ENCODE measurements at regions not wholly inside any gene's neighbourhood (a gene's known extent, or its start where the extent isn't known, plus 50 kb on each side); places are given as distances from the start of the nearest gene placed in this dataset.

DNA sequence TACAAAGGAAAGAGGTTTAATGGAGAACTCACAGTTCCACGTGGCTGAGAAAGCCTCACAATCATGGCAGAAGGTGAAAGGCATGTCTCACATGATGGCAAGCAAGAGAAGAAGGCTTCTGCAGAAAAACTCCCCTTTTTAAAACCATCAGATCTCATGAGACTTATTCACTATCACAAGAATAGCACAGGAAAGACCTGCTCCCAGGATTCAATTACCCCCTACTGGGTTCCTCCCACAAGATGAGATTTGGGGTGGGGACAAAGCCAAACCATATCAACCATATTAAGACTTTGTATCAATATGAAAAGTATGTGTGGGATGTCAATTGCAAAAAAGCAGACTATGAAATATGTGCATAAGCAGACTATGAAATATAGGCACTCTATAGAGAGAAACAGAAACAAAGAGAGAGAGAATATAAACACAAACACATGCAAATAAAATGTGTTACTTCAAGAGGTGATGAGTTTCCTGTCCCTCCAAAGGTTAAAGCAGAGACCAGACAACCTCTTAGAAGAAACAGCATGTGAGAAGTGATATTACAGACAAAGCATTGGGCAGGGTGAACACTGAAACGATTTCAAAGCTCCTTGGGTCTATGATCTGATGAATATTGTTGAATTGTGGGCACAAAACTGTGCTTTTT is 151.2 kb upstream of the KRR1 start:
- no peaks in the 10 kb centered on the region for H3K36me3 ChIP-seq (ENCODE audit: insufficient read depth, low read length)
- H3F3A ChIP-seq (ENCODE audit: insufficient read depth, low read length, poor library complexity, severe bottlenecking), result no peaks in the 10 kb centered on the region
- H3K9me3 ChIP-seq (ENCODE audit: low read length), result no peaks in the 10 kb centered on the region
- no peak overlapping the region for H3K9ac ChIP-seq (ENCODE audit: low read length)
- H3K4me2 ChIP-seq (ENCODE audit: low read length), result no peak overlapping the region
- TF ChIP-seq, protein P1, sequence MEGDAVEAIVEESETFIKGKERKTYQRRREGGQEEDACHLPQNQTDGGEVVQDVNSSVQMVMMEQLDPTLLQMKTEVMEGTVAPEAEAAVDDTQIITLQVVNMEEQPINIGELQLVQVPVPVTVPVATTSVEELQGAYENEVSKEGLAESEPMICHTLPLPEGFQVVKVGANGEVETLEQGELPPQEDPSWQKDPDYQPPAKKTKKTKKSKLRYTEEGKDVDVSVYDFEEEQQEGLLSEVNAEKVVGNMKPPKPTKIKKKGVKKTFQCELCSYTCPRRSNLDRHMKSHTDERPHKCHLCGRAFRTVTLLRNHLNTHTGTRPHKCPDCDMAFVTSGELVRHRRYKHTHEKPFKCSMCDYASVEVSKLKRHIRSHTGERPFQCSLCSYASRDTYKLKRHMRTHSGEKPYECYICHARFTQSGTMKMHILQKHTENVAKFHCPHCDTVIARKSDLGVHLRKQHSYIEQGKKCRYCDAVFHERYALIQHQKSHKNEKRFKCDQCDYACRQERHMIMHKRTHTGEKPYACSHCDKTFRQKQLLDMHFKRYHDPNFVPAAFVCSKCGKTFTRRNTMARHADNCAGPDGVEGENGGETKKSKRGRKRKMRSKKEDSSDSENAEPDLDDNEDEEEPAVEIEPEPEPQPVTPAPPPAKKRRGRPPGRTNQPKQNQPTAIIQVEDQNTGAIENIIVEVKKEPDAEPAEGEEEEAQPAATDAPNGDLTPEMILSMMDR (IDR thresholded peaks at IDR 0.05; ENCODE audit: poor library complexity, severe bottlenecking), result no peak
- no peak for TF ChIP-seq EP300 (conservative IDR thresholded peaks at IDR 0.05; ENCODE audit: poor library complexity, severe bottlenecking)
- TF ChIP-seq, protein P2, sequence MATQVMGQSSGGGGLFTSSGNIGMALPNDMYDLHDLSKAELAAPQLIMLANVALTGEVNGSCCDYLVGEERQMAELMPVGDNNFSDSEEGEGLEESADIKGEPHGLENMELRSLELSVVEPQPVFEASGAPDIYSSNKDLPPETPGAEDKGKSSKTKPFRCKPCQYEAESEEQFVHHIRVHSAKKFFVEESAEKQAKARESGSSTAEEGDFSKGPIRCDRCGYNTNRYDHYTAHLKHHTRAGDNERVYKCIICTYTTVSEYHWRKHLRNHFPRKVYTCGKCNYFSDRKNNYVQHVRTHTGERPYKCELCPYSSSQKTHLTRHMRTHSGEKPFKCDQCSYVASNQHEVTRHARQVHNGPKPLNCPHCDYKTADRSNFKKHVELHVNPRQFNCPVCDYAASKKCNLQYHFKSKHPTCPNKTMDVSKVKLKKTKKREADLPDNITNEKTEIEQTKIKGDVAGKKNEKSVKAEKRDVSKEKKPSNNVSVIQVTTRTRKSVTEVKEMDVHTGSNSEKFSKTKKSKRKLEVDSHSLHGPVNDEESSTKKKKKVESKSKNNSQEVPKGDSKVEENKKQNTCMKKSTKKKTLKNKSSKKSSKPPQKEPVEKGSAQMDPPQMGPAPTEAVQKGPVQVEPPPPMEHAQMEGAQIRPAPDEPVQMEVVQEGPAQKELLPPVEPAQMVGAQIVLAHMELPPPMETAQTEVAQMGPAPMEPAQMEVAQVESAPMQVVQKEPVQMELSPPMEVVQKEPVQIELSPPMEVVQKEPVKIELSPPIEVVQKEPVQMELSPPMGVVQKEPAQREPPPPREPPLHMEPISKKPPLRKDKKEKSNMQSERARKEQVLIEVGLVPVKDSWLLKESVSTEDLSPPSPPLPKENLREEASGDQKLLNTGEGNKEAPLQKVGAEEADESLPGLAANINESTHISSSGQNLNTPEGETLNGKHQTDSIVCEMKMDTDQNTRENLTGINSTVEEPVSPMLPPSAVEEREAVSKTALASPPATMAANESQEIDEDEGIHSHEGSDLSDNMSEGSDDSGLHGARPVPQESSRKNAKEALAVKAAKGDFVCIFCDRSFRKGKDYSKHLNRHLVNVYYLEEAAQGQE (IDR thresholded peaks at IDR 0.05; ENCODE audit: borderline replicate concordance), result no peak
- no peak for TF ChIP-seq TAF1 (IDR thresholded peaks at IDR 0.05; ENCODE audit: low read depth)
- no peak for TF ChIP-seq EZH2 (IDR thresholded peaks at IDR 0.05; ENCODE audit: borderline replicate concordance, insufficient read depth, low read length, poor library complexity, severe bottlenecking)
- TF ChIP-seq POLR2AphosphoS5 (IDR thresholded peaks at IDR 0.05), result no peak
- no peak for TF ChIP-seq MXI1 (conservative IDR thresholded peaks at IDR 0.05; ENCODE audit: poor library complexity, severe bottlenecking)
- no peak for TF ChIP-seq SMC3 (conservative IDR thresholded peaks at IDR 0.05; ENCODE audit: poor library complexity)
- no peaks in the 10 kb centered on the region for H3K79me2 ChIP-seq (replicated peaks; ENCODE audit: insufficient read depth, low read length)
- H3K27ac ChIP-seq (ENCODE audit: low read length), result no peak overlapping the region
- no peak overlapping the region for H2AFZ ChIP-seq (ENCODE audit: low read depth, low read length)
- H3K27me3 ChIP-seq (ENCODE audit: insufficient read depth, low read depth, low read length), result no peaks in the 10 kb centered on the region
- no peaks in the 10 kb centered on the region for H3K9me2 ChIP-seq (ENCODE audit: insufficient read depth, low read length)
- no peak overlapping the region for H3K4me3 ChIP-seq (ENCODE audit: low read length)
- H4K20me1 ChIP-seq (ENCODE audit: insufficient read depth), result no peaks in the 10 kb centered on the region

DNA sequence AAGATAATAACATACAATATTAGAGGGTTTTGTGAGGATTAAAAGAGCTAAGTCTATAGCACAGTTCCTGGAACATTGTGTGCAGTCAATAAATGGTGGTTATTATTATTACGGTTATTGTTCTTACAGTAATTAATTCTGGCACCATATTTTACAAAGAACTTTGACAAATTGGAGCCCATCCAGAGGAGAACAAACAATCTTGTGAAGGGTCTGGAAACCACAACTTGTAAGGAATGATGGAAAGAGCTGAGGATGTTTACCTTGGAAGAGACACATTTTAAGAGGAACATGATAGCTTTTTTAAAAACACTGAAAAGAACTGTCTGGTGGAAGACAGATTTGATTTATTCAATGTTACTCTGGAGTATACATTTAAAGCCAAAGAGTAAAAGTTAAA is 150.5 kb upstream of the KRR1 start:
- Histone ChIP-seq H3K36me3 (ENCODE audit: insufficient read depth, low read length) (no peaks in the 10 kb centered on the region), H3K9me3 (ENCODE audit: low read length) (no peaks in the 10 kb centered on the region), H3K4me3 (ENCODE audit: low read length) (no peak overlapping the region), H3K9me2 (ENCODE audit: insufficient read depth, low read length) (no peaks in the 10 kb centered on the region), H2AFZ (ENCODE audit: low read depth, low read length) (no peak overlapping the region), H3F3A (ENCODE audit: insufficient read depth, low read length, poor library complexity, severe bottlenecking) (no peaks in the 10 kb centered on the region), H3K27me3 (ENCODE audit: insufficient read depth, low read depth, low read length) (no peaks in the 10 kb centered on the region), H3K4me2 (ENCODE audit: low read length) (no peak overlapping the region), H3K9ac (ENCODE audit: low read length) (no peak overlapping the region), H3K27ac (ENCODE audit: low read length) (no peak overlapping the region), H3K79me2 (replicated peaks; ENCODE audit: insufficient read depth, low read length) (no peaks in the 10 kb centered on the region), H4K20me1 (ENCODE audit: insufficient read depth) (no peaks in the 10 kb centered on the region)
- TF ChIP-seq SMC3 (conservative IDR thresholded peaks at IDR 0.05; ENCODE audit: poor library complexity), result no peak
- TF ChIP-seq, protein P2 (IDR thresholded peaks at IDR 0.05; ENCODE audit: borderline replicate concordance), result no peak
- TF ChIP-seq TAF1 (IDR thresholded peaks at IDR 0.05; ENCODE audit: low read depth), result no peak
- no peak for TF ChIP-seq EZH2 (IDR thresholded peaks at IDR 0.05; ENCODE audit: borderline replicate concordance, insufficient read depth, low read length, poor library complexity, severe bottlenecking)
- TF ChIP-seq, protein P1 (IDR thresholded peaks at IDR 0.05; ENCODE audit: poor library complexity, severe bottlenecking), result no peak
- TF ChIP-seq RAD21 (conservative IDR thresholded peaks at IDR 0.05), result no peak
- TF ChIP-seq POLR2AphosphoS5 (IDR thresholded peaks at IDR 0.05), result no peak
- no peak for TF ChIP-seq MXI1 (conservative IDR thresholded peaks at IDR 0.05; ENCODE audit: poor library complexity, severe bottlenecking)
- TF ChIP-seq EP300 (conservative IDR thresholded peaks at IDR 0.05; ENCODE audit: poor library complexity, severe bottlenecking), result no peak

Data from neural cell (in vitro differentiated cells).